ENCODE measurements at regions not wholly inside any gene's neighbourhood (a gene's known extent, or its start where the extent isn't known, plus 50 kb on each side); places are given as distances from the start of the nearest gene placed in this dataset.

DNA sequence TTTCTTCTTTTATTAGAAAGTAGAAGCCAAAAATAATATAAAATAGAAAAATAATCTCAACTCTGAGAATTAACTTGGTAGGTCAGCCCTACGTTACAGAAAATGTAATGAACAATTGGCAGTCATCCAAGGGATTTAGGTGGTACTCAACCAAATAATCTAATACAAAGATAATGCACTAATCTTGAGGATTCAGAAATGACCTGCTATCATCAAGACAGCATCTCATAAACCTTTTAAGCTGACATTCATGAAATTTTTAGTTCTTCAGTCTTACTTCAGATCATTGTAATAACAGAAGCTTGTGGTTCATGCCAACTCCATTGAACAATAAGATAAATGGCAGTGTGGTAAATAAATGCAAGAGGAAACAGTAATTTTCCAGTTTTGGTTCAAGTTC is 1058.0 kb downstream of the MAT2B start:
- ATAC-seq: no peak
- TF ChIP-seq, protein P1, sequence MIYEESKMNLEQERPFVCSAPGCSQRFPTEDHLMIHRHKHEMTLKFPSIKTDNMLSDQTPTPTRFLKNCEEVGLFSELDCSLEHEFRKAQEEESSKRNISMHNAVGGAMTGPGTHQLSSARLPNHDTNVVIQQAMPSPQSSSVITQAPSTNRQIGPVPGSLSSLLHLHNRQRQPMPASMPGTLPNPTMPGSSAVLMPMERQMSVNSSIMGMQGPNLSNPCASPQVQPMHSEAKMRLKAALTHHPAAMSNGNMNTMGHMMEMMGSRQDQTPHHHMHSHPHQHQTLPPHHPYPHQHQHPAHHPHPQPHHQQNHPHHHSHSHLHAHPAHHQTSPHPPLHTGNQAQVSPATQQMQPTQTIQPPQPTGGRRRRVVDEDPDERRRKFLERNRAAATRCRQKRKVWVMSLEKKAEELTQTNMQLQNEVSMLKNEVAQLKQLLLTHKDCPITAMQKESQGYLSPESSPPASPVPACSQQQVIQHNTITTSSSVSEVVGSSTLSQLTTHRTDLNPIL (CRISPR knock-in tag; IDR thresholded peaks at IDR 0.05; ENCODE audit: low read depth): peak; percentile 82
- TF ChIP-seq PATZ1 (CRISPR knock-in tag; IDR thresholded peaks at IDR 0.05; ENCODE audit: borderline replicate concordance) (peak; percentile 63; the same call in 1 of the 2 replicates), ZFP3 (CRISPR knock-in tag; IDR thresholded peaks at IDR 0.05) (no peak), CSDC2 (CRISPR knock-in tag; IDR thresholded peaks at IDR 0.05) (no peak), TCF4 (CRISPR knock-in tag; IDR thresholded peaks at IDR 0.05; ENCODE audit: borderline replicate concordance) (peak; percentile 50; the same call in 1 of the 2 replicates), OSR1 (CRISPR knock-in tag; IDR thresholded peaks at IDR 0.05) (no peak), TSHZ2 (CRISPR knock-in tag; IDR thresholded peaks at IDR 0.05) (0 out of 2 replicates have a peak, but pooled peaks have one; percentile 38), SNAI2 (CRISPR knock-in tag; IDR thresholded peaks at IDR 0.05) (0 out of 2 replicates have a peak, but pooled peaks have one; percentile 48), ISL1 (CRISPR knock-in tag; IDR thresholded peaks at IDR 0.05) (peak; percentile 98), ESRRG (CRISPR knock-in tag; IDR thresholded peaks at IDR 0.05) (peak; percentile 53; the same call in 1 of the 2 replicates), GLIS3 (CRISPR knock-in tag; IDR thresholded peaks at IDR 0.05) (0 out of 2 replicates have a peak, but pooled peaks have one; percentile 9)
- TF ChIP-seq, protein P2, sequence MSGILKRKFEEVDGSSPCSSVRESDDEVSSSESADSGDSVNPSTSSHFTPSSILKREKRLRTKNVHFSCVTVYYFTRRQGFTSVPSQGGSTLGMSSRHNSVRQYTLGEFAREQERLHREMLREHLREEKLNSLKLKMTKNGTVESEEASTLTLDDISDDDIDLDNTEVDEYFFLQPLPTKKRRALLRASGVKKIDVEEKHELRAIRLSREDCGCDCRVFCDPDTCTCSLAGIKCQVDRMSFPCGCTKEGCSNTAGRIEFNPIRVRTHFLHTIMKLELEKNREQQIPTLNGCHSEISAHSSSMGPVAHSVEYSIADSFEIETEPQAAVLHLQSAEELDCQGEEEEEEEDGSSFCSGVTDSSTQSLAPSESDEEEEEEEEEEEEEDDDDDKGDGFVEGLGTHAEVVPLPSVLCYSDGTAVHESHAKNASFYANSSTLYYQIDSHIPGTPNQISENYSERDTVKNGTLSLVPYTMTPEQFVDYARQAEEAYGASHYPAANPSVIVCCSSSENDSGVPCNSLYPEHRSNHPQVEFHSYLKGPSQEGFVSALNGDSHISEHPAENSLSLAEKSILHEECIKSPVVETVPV (CRISPR knock-in tag; IDR thresholded peaks at IDR 0.05): 0 out of 2 replicates have a peak, but pooled peaks have one; percentile 67

GRCh38 chr5:164573397-164573796 is 1068.0 kb downstream of the MAT2B start:
- TF ChIP-seq TOX (CRISPR knock-in tag; IDR thresholded peaks at IDR 0.05; ENCODE audit: borderline replicate concordance) (no peak), ARNTL (CRISPR knock-in tag; IDR thresholded peaks at IDR 0.05; ENCODE audit: borderline replicate concordance, low read depth) (no peak), ISL1 (CRISPR knock-in tag; IDR thresholded peaks at IDR 0.05) (peak; percentile 12; the same call in 1 of the 2 replicates)
- ATAC-seq: no peak

DNA sequence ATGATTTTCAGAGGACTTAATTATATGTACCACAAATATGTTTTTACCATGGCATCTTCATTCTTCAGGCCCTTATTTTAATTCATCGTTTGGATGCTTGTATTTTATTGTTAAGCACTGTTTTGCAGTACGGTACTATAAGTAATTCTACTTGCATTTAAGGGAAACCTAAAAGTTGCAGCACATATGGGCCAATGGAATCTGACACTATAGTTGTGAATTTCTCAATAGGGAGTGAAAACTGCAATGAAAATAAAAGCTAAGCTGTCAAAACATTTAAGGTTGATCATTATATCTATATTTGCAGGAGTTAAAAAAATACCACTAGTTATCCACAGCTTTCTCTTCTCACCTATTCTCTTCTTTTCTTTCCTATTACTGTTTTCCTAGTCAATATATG is 1071.8 kb downstream of the MAT2B start:
- TF ChIP-seq OSR1 (CRISPR knock-in tag; IDR thresholded peaks at IDR 0.05) (no peak), ZNF565 (CRISPR knock-in tag; conservative IDR thresholded peaks at IDR 0.05; ENCODE audit: low read depth) (no peak), CSDC2 (CRISPR knock-in tag; IDR thresholded peaks at IDR 0.05) (no peak)
- TF ChIP-seq, protein P1 (CRISPR knock-in tag; IDR thresholded peaks at IDR 0.05; ENCODE audit: low read depth): no peak

DNA sequence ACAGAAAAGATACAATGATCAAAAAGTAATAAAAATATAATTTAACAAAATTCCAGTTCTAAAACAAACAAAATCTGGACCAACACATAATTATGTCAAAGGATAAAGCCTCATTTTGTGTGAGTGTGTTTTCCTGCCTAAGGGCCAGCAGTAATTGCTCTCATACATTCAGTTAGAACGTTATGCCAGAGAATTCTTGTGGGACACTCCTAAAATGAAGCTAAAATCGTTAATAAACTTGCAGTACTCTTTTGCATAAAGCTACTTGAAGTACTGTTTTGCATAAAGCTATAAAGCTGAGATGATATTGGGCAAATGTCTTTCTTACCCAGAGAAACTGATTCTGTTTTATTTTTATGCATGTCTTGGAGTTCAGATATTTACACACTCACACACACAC is 1072.3 kb downstream of the MAT2B start:
- no peak for ATAC-seq
- TF ChIP-seq PPARA (CRISPR knock-in tag; IDR thresholded peaks at IDR 0.05; ENCODE audit: borderline replicate concordance): no peak
- no peak for TF ChIP-seq ZFP30 (CRISPR knock-in tag; IDR thresholded peaks at IDR 0.05)
- TF ChIP-seq GLIS3 (CRISPR knock-in tag; IDR thresholded peaks at IDR 0.05): no peak
- TF ChIP-seq ZFP3 (CRISPR knock-in tag; IDR thresholded peaks at IDR 0.05): no peak
- no peak for TF ChIP-seq TOX (CRISPR knock-in tag; IDR thresholded peaks at IDR 0.05; ENCODE audit: borderline replicate concordance)
- TF ChIP-seq RARB (CRISPR knock-in tag; IDR thresholded peaks at IDR 0.05): no peak
- no peak for TF ChIP-seq ZNF8 (CRISPR knock-in tag; IDR thresholded peaks at IDR 0.05)
- no peak for TF ChIP-seq ZC3H10 (CRISPR knock-in tag; IDR thresholded peaks at IDR 0.05)
- no peak for TF ChIP-seq POU6F1 (CRISPR knock-in tag; IDR thresholded peaks at IDR 0.05; ENCODE audit: borderline replicate concordance, low read depth)
- TF ChIP-seq, protein P2 (CRISPR knock-in tag; IDR thresholded peaks at IDR 0.05): no peak
- no peak for TF ChIP-seq PATZ1 (CRISPR knock-in tag; IDR thresholded peaks at IDR 0.05; ENCODE audit: borderline replicate concordance)
- no peak for TF ChIP-seq CSDC2 (CRISPR knock-in tag; IDR thresholded peaks at IDR 0.05)
- no peak for TF ChIP-seq BACH2 (CRISPR knock-in tag; IDR thresholded peaks at IDR 0.05; ENCODE audit: borderline replicate concordance)

More for the DNA sequence above, 1071.8 kb downstream of the MAT2B start:
- no peak for ATAC-seq

Data from SK-N-SH treated with all-trans-retinoic acid at 6 μM for 48 hours (cell line).